Tibial nerve (tissue), 4 donors: ENCODE measurements at regions not wholly inside any gene's neighbourhood (a gene's known extent, or its start where the extent isn't known, plus 50 kb on each side); places are given as distances from the start of the nearest gene placed in this dataset.

Source experiments
- EP300 ChIP-seq, 2 donors: sonication (generic); formaldehyde crosslinking; IDR thresholded peaks; one replicate each; pipeline ENCODE4 v1.6.1; 2017; ENCODE audit warnings: antibody characterized with exemption in 2 of 2, mild to moderate bottlenecking in 1 of 2
- POLR2A ChIP-seq, 2 donors: fragments of 450-650 bp; IDR thresholded peaks; one replicate each; pipeline ENCODE4 v1.6.1; 2017; ENCODE audit warnings: antibody characterized with exemption in 2 of 2, mild to moderate bottlenecking in 2 of 2, moderate library complexity in 2 of 2
- TF ChIP-seq, protein P1 (sequence below), 5 experiments: fragments of 200-600 bp in 3 of 5; fragments of 450-650 bp in 2 of 5; sonication (generic) in 3 of 5; IDR thresholded peaks; one replicate each; pipeline ENCODE4 v1.5.1; 2016 to 2019; ENCODE audit warnings: antibody characterized with exemption in 5 of 5, mild to moderate bottlenecking in 3 of 5, moderate library complexity in 2 of 5

GRCh38 chr17:11097121-11097520, 143.9 kb upstream of the SHISA6 start:
- TF ChIP-seq, protein P1, sequence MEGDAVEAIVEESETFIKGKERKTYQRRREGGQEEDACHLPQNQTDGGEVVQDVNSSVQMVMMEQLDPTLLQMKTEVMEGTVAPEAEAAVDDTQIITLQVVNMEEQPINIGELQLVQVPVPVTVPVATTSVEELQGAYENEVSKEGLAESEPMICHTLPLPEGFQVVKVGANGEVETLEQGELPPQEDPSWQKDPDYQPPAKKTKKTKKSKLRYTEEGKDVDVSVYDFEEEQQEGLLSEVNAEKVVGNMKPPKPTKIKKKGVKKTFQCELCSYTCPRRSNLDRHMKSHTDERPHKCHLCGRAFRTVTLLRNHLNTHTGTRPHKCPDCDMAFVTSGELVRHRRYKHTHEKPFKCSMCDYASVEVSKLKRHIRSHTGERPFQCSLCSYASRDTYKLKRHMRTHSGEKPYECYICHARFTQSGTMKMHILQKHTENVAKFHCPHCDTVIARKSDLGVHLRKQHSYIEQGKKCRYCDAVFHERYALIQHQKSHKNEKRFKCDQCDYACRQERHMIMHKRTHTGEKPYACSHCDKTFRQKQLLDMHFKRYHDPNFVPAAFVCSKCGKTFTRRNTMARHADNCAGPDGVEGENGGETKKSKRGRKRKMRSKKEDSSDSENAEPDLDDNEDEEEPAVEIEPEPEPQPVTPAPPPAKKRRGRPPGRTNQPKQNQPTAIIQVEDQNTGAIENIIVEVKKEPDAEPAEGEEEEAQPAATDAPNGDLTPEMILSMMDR (IDR thresholded peaks at IDR 0.05) = no peak
- TF ChIP-seq POLR2A (IDR thresholded peaks at IDR 0.05) (no peak), EP300 (IDR thresholded peaks at IDR 0.05) (no peak)
